GM18909 (cell line): ENCODE measurements at regions not wholly inside any gene's neighbourhood (a gene's known extent, or its start where the extent isn't known, plus 50 kb on each side); places are given as distances from the start of the nearest gene placed in this dataset.

ENCODE experiments used
- ATAC-seq: cut with Tn5 transposase; IDR thresholded peaks from one replicate; pipeline ENCODE4 v1.9.1; 2021; ENCODE audit warnings: mild to moderate bottlenecking; ENCODE audit not compliant: unreplicated experiment, poor library complexity

- ATAC-seq = no peak
These were observed 347.9 kb downstream of the MEIS1 start for GRCh38 chr2:66782780-66783361.

GRCh38 chr2:66789741-66790140 is 354.8 kb downstream of the MEIS1 start:
- ATAC-seq = no peak

- ATAC-seq = no peak
These were observed 355.8 kb downstream of the MEIS1 start for GRCh38 chr2:66790651-66791181.

- no peak for ATAC-seq
These were observed 359.1 kb downstream of the MEIS1 start for GRCh38 chr2:66794070-66794469.

- no peak for ATAC-seq
These were observed 359.6 kb downstream of the MEIS1 start for GRCh38 chr2:66794551-66794950.

GRCh38 chr2:66802877-66803276 is 368.0 kb downstream of the MEIS1 start:
- no peak for ATAC-seq

GRCh38 chr2:66803726-66804125 is 368.8 kb downstream of the MEIS1 start:
- no peak for ATAC-seq

GRCh38 chr2:66805016-66805865 is 370.3 kb downstream of the MEIS1 start:
- no peak for ATAC-seq

- ATAC-seq = no peak
These were observed 371.0 kb downstream of the MEIS1 start for GRCh38 chr2:66805968-66806367.

GRCh38 chr2:66813525-66813924 is 378.6 kb downstream of the MEIS1 start:
- no peak for ATAC-seq

- no peak for ATAC-seq
These were observed 379.1 kb downstream of the MEIS1 start for GRCh38 chr2:66813976-66814375.

- no peak for ATAC-seq
These were observed 380.0 kb downstream of the MEIS1 start for GRCh38 chr2:66814916-66815315.

- no peak for ATAC-seq
These were observed 381.0 kb downstream of the MEIS1 start for GRCh38 chr2:66815886-66816285.

GRCh38 chr2:66821168-66821567 is 386.2 kb downstream of the MEIS1 start:
- ATAC-seq = no peak

- ATAC-seq = no peak
These were observed 387.3 kb downstream of the MEIS1 start for GRCh38 chr2:66822186-66822585.

- no peak for ATAC-seq
These were observed 390.0 kb downstream of the MEIS1 start for GRCh38 chr2:66824926-66825325.

GRCh38 chr2:66827851-66828250 is 392.9 kb downstream of the MEIS1 start:
- ATAC-seq = no peak

- ATAC-seq = no peak
These were observed 394.0 kb downstream of the MEIS1 start for GRCh38 chr2:66828876-66829275.

- no peak for ATAC-seq
These were observed 396.0 kb downstream of the MEIS1 start for GRCh38 chr2:66830881-66831280.

GRCh38 chr2:66832646-66833435 is 397.9 kb downstream of the MEIS1 start:
- ATAC-seq = no peak

- ATAC-seq = no peak
These were observed 399.9 kb downstream of the MEIS1 start for GRCh38 chr2:66834859-66835258.
